OCI-LY7 (cell line): ENCODE measurements at regions not wholly inside any gene's neighbourhood (a gene's known extent, or its start where the extent isn't known, plus 50 kb on each side); places are given as distances from the start of the nearest gene placed in this dataset.

Experiments
- EZH2phosphoT487 ChIP-seq: fragments of 200-600 bp; sonication (generic); IDR thresholded peaks from 2 replicates; pipeline ENCODE4 v1.6.1; 2018; ENCODE audit warnings: low read depth, borderline replicate concordance, mild to moderate bottlenecking, mixed run types, antibody characterized with exemption, low read length, moderate library complexity, mixed read lengths
- TF ChIP-seq, protein P1 (sequence below): fragments of 200-600 bp; sonication (generic); conservative IDR thresholded peaks from 2 replicates; pipeline ENCODE4 v1.5.1; 2014; ENCODE audit warnings: mild to moderate bottlenecking, antibody characterized with exemption, low read length, moderate library complexity, mixed read lengths

GRCh38 chr3:164641071-164641470 is 437.2 kb downstream of the SI start:
- TF ChIP-seq, protein P1, sequence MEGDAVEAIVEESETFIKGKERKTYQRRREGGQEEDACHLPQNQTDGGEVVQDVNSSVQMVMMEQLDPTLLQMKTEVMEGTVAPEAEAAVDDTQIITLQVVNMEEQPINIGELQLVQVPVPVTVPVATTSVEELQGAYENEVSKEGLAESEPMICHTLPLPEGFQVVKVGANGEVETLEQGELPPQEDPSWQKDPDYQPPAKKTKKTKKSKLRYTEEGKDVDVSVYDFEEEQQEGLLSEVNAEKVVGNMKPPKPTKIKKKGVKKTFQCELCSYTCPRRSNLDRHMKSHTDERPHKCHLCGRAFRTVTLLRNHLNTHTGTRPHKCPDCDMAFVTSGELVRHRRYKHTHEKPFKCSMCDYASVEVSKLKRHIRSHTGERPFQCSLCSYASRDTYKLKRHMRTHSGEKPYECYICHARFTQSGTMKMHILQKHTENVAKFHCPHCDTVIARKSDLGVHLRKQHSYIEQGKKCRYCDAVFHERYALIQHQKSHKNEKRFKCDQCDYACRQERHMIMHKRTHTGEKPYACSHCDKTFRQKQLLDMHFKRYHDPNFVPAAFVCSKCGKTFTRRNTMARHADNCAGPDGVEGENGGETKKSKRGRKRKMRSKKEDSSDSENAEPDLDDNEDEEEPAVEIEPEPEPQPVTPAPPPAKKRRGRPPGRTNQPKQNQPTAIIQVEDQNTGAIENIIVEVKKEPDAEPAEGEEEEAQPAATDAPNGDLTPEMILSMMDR = no peak
- no peak for TF ChIP-seq EZH2phosphoT487
